BJ (cell line): ENCODE measurements at regions not wholly inside any gene's neighbourhood (a gene's known extent, or its start where the extent isn't known, plus 50 kb on each side); places are given as distances from the start of the nearest gene placed in this dataset.

Experiments used
- CTCF ChIA-PET: fragments of 350-600 bp; formaldehyde crosslinking; extraction: SDS; loops from one replicate; lab custom pipeline; 2021; ENCODE audit warnings: antibody characterized with exemption, inconsistent platforms; lab: Yijun Ruan, JAX
- POLR2A ChIA-PET: fragments of 300-600 bp; sonication (Branson Sonifier 250); formaldehyde crosslinking; extraction: SDS; loops from one replicate; lab custom pipeline; 2021; ENCODE audit warnings: antibody characterized with exemption; lab: Charles Lee
- DNase-seq: peaks from one replicate; pipeline ENCODE4 v3.0.0-alpha.2; 2011; ENCODE audit warnings: low read depth
- H3K27me3 ChIP-seq: 2 replicates; pipeline ENCODE4 v1.6.0; 2011; ENCODE audit warnings: low read length; ENCODE audit not compliant: control insufficient read depth, insufficient read depth
- H3K36me3 ChIP-seq: 2 replicates; pipeline ENCODE4 v1.5.1; 2011; ENCODE audit warnings: low read length; ENCODE audit not compliant: control insufficient read depth, insufficient read depth
- H3K4me3 ChIP-seq: 2 replicates; pipeline ENCODE4 v1.5.1; 2011; ENCODE audit warnings: low read depth, mild to moderate bottlenecking, control low read depth, low read length
- TF ChIP-seq, protein P1 (sequence below): IDR thresholded peaks from 2 replicates; pipeline ENCODE4 v1.5.1; 2011; ENCODE audit warnings: low read depth, mild to moderate bottlenecking, control low read depth, inconsistent platforms, low read length, moderate library complexity; ENCODE audit not compliant: insufficient read depth

DNA sequence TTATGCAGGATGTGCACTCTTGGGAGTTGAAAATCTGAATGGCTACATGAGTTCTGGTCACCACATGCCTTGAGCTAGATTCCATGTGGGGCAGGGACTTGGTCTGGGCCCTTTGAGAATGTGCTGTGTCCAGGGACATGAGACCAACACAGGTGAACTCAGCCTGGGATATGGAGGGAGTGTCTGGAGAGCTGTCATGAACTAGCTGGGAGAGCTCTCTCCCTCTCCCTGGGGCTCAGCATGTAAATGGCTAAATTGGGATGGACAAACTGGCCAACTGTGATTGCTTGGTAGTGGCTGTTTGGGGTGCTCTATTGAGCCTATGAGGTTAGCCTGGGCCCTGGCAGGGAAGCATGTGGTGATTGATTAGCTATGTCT lies 105.1 kb upstream of the HS6ST1 start:
- DNase-seq: no peak
- Histone ChIP-seq H3K4me3 (no peak overlapping the region), H3K36me3 (no peaks in the 10 kb centered on the region), H3K27me3 (no peaks in the 10 kb centered on the region)
- ChIA-PET POLR2A (no interaction called here), CTCF (interaction anchor here (0.6 to 0.7 kb wide), 3 partner anchors 29 to 102 kb away, joined by 3 to 4 read pairs (median 3); no protein-coding TSS in a partner anchor)
- TF ChIP-seq, protein P1, sequence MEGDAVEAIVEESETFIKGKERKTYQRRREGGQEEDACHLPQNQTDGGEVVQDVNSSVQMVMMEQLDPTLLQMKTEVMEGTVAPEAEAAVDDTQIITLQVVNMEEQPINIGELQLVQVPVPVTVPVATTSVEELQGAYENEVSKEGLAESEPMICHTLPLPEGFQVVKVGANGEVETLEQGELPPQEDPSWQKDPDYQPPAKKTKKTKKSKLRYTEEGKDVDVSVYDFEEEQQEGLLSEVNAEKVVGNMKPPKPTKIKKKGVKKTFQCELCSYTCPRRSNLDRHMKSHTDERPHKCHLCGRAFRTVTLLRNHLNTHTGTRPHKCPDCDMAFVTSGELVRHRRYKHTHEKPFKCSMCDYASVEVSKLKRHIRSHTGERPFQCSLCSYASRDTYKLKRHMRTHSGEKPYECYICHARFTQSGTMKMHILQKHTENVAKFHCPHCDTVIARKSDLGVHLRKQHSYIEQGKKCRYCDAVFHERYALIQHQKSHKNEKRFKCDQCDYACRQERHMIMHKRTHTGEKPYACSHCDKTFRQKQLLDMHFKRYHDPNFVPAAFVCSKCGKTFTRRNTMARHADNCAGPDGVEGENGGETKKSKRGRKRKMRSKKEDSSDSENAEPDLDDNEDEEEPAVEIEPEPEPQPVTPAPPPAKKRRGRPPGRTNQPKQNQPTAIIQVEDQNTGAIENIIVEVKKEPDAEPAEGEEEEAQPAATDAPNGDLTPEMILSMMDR: no peak

DNA sequence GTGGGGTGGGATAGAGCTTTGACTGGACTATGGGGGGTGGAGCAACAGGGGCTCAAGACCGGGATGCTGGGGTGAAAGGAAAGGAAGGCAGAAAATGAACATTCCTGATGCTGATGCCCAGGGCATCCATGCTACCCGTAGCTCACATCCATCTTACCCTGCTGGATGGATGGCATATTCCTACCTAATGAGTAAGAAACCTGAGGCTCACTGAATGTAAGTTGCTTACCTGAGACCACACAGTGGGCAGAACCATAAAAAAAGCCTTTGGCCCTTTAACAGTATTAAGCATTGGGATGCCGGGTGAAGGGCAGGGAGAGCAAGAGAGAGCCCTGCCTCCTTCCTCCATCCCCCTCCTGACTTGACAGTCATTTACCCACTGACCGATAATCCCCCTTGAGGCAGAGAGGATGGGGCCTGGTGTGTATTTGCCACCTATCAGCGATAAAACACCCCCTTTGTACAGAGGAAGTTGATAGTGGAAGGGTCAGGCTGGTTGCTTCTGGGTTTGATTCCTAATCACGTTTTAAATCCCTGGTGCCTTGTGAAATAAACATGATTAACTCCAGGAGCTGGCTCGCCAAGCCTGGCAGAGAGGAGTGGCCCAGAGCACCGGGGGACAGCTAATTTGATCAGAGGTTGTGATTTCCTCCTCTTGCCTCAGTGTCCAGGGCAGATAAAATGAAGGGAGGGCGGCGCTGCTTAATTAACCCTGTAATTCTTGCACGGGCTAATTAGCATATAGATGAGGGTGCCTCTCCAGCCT lies 105.9 kb upstream of the HS6ST1 start:
- DNase-seq: no peak
- H3K27me3 ChIP-seq: no peaks in the 10 kb centered on the region
- H3K4me3 ChIP-seq: no peak overlapping the region
- TF ChIP-seq, protein P1: no peak
- POLR2A ChIA-PET: no interaction called here
- CTCF ChIA-PET: interaction anchor here (0.6 to 1.6 kb wide), 2 partner anchors 12 to 28 kb away, joined by 3 to 4 read pairs; no protein-coding TSS in a partner anchor
- no peaks in the 10 kb centered on the region for H3K36me3 ChIP-seq

DNA sequence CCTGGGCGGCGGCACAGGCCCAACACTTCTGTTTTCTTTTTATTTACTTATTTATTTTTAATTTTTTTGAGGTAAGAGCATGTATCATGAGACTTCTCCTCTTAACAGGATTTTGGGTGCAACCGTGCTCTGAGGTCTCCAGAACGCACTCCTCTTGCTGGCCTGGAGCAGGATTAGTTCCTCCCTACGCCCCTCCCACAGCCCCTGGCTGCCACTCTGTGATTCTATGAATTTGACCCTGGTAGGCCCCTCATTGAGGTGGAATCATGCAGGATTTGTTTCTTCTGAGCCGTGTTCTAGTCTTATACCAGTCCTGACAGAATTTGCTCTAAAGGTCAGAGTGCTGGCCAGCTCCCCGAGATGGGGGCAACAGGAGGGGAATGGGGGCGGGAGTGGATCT lies 106.5 kb upstream of the HS6ST1 start:
- DNase-seq: no peak
- TF ChIP-seq, protein P1: no peak
- POLR2A ChIA-PET: no interaction called here
- no peak overlapping the region for H3K4me3 ChIP-seq
- CTCF ChIA-PET: interaction anchor here (1.6 kb wide), 1 partner anchor 12 kb away, joined by 3 read pairs; no protein-coding TSS in a partner anchor
- H3K36me3 ChIP-seq: no peaks in the 10 kb centered on the region
- no peaks in the 10 kb centered on the region for H3K27me3 ChIP-seq

DNA sequence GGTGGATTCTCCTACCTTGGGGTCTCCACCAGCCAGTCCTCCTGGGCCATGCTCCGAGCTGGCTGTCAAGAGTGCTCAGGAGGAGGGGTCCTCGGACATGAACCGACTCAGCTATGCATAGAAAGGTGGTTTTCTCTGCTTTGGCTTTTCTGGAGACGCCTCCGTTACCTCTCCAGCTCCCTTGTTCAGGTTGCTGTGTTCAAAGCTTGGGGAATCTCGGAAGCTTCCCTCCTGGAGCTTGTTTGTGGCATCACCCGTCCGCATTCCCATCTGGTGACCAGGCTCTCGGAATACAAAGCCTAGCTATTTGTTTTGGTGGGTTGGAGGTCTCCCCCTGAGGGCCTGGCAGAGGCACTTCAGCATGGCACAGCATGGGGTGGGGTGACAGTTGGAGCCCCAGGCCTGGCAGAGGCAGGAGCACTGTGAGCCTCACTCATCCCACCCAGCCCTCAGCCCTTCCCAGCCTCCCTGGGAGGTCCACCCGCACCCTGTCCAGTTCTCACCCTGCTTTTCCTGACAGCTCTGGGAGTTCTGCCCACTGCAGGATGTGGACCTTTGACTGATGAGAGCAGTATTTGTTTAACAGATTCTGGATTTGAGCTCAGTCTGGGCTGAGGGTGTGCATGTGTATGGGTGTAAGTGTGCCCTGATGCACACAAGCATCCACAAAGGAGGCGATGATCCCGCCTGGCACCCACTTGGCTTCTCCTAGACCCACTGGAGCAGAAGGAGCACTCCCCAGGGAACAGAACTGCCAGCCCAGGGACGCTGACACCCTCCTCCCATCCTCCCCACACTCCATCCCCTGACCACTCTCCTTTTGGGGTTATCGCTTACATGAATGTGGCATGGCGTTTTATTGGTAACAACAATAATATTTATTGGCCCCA lies 107.3 kb upstream of the HS6ST1 start:
- ChIA-PET CTCF (interaction anchor here (0.6 to 1.6 kb wide), 2 partner anchors 11 to 39 kb away, joined by 3 read pairs; no protein-coding TSS in a partner anchor), POLR2A (no interaction called here)
- H3K4me3 ChIP-seq: no peak overlapping the region
- no peaks in the 10 kb centered on the region for H3K27me3 ChIP-seq
- TF ChIP-seq, protein P1: no peak
- no peak for DNase-seq
- no peaks in the 10 kb centered on the region for H3K36me3 ChIP-seq

DNA sequence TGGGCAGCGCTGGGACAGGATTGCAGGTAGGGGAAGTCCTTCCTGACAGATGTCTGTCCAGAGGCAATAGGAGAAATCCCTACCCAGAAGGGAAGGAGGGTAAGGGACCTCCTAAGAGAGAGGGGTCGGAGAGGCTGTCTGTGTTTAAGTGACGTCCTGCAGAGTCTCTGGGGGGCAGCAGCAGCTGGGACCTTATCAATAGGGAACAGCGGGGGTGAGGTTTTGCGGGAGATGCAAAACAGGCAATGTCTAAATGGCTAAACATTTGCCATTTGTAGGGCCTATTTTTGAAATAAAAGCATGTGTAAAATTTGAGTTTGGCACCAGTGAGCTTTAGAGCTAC lies 108.7 kb upstream of the HS6ST1 start:
- Histone ChIP-seq H3K36me3 (no peaks in the 10 kb centered on the region), H3K27me3 (no peaks in the 10 kb centered on the region), H3K4me3 (no peak overlapping the region)
- ChIA-PET POLR2A (no interaction called here), CTCF (no interaction called here)
- TF ChIP-seq, protein P1: no peak
- no peak for DNase-seq
